ENCODE measurements at regions not wholly inside any gene's neighbourhood (a gene's known extent, or its start where the extent isn't known, plus 50 kb on each side); places are given as distances from the start of the nearest gene placed in this dataset.

DNA sequence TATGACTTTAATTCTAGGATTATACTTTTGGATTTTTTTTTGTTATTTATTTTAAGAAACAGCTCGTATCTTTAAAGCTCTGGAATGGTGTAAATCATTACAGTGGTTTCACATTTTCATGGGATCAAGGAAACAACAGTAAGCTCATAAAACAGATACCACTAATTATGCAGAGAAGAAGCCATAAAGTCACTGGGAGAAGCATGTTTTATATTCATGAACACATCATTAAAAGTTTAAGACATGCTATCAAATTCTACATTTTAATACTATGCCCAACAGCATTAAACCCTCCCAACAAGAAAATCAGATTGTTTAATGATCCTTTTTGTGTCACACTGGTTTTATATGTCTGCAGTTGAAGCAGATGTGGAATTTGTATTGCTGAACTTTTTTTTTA lies 149.9 kb downstream of the FBXO8 start:
- DNase-seq: no peak
- H3K9me3 ChIP-seq (replicated peaks; ENCODE audit: control insufficient read depth, low read depth, low read length): no peaks in the 10 kb centered on the region
- H3K36me3 ChIP-seq (ENCODE audit: control insufficient read depth, insufficient read depth, low read length): no peaks in the 10 kb centered on the region
- H3K27me3 ChIP-seq (ENCODE audit: control insufficient read depth, insufficient read depth, low read length): no peaks in the 10 kb centered on the region
- no peak overlapping the region for H3K4me3 ChIP-seq (ENCODE audit: low read length)
- WGBS (ENCODE audit: insufficient coverage): no CpG with 5 or more reads among the region's 1 CpG
- no peaks in the 10 kb centered on the region for H3K4me1 ChIP-seq (ENCODE audit: control insufficient read depth, insufficient read depth, low read length)
- no peak overlapping the region for H3K27ac ChIP-seq (ENCODE audit: low read length)

DNA sequence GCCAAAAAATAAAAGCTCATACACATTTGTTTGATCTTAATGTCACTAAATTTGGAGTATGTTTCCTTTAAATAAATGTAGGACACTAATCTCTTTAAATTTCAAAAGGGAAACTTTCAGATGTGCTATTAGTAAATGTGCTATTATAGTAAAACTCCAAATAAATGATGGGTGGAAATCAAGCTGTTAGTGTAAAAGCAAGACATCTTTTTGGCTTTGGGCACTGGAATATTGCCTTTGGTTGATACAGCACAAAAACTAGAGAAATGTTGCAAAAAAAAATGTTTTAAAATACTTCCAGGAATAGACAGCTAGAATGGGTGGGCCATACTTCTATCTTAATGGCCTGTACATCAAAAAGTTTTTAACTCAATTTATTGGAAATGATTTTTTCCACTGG lies 151.6 kb downstream of the FBXO8 start:
- H3K27ac ChIP-seq (ENCODE audit: low read length): no peak overlapping the region
- peaks cover 6% of the 10 kb centered on the region for H3K27me3 ChIP-seq (ENCODE audit: control insufficient read depth, insufficient read depth, low read length)
- no peaks in the 10 kb centered on the region for H3K4me1 ChIP-seq (ENCODE audit: control insufficient read depth, insufficient read depth, low read length)
- H3K9me3 ChIP-seq (replicated peaks; ENCODE audit: control insufficient read depth, low read depth, low read length): no peaks in the 10 kb centered on the region
- no peaks in the 10 kb centered on the region for H3K36me3 ChIP-seq (ENCODE audit: control insufficient read depth, insufficient read depth, low read length)
- H3K4me3 ChIP-seq (ENCODE audit: low read length): no peak overlapping the region
- no peak for DNase-seq

DNA sequence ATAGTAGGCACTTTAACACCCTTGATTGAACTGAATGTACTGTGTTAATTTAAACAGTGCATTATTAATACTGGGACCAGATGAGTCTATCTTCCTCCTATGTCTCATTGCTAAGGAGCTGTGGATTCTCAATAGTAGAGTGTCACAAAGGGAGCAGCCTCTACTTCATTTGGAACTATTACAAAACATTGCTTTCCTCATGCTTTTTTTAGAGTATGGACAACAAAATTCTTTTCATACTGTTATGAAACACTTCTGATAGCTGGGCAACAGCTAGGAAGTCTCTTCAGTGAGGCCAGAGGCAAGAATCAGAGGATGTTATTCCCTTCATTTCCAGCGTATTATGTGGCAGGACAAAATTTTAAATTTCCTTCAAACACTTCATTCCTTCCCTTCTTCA lies 160.8 kb downstream of the FBXO8 start:
- no peaks in the 10 kb centered on the region for H3K4me1 ChIP-seq (ENCODE audit: control insufficient read depth, insufficient read depth, low read length)
- no peaks in the 10 kb centered on the region for H3K36me3 ChIP-seq (ENCODE audit: control insufficient read depth, insufficient read depth, low read length)
- no peak overlapping the region for H3K27ac ChIP-seq (ENCODE audit: low read length)
- H3K9me3 ChIP-seq (replicated peaks; ENCODE audit: control insufficient read depth, low read depth, low read length): no peaks in the 10 kb centered on the region
- no CpG with 5 or more reads among the region's 1 CpG for WGBS (ENCODE audit: insufficient coverage)
- H3K4me3 ChIP-seq (ENCODE audit: low read length): no peak overlapping the region
- DNase-seq: no peak
- peaks cover 4% of the 10 kb centered on the region for H3K27me3 ChIP-seq (ENCODE audit: control insufficient read depth, insufficient read depth, low read length)

DNA sequence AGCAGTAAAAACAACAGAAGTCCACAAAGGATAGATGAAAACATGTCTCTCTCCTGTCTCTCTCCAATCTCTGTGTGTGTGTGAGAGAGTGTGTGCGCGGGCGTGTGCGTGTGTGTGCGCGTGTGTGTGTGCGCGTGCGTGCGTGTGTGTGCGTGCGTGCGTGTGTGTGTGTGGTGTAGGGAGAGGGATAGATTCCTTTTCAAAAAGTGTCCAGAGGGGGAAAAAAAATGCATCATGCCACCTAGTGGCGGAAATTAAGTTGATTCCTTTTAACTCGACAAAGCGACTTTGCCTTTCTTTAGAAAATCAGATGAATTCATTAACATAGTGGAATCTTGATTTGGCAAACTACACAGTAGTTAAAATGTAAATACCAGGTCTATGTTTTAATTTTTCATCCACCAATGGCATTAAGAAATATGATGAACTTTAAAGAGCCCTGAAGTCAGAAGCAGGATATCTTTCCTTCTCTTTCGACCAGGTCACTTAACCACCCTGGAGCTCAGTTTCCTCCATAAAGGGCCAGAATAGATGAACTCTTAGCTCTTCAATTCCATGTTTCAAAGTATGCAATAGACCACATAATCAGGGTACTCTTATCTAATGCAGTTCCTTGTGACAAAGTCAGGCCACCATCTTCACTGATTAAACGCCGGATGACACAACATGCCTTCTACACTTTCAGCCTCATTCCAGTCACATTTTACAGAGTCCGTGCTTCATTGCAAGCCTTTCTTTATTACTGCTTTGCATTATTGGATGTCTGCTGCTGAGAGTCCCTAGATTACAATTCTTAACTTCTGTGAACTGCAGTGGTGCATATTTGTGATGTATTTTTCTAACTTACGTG lies 162.8 kb downstream of the FBXO8 start:
- H3K27ac ChIP-seq (ENCODE audit: low read length): no peak overlapping the region
- H3K4me1 ChIP-seq (ENCODE audit: control insufficient read depth, insufficient read depth, low read length): no peaks in the 10 kb centered on the region
- H3K36me3 ChIP-seq (ENCODE audit: control insufficient read depth, insufficient read depth, low read length): no peaks in the 10 kb centered on the region
- peak; percentile 79 for DNase-seq
- H3K4me3 ChIP-seq (ENCODE audit: low read length): peak overlapping the region; percentile 30
- 87% methylated on average over 3 of the region's 21 CpGs for WGBS (ENCODE audit: insufficient coverage)
- H3K9me3 ChIP-seq (replicated peaks; ENCODE audit: control insufficient read depth, low read depth, low read length): no peaks in the 10 kb centered on the region
- H3K27me3 ChIP-seq (ENCODE audit: control insufficient read depth, insufficient read depth, low read length): no peaks in the 10 kb centered on the region

DNA sequence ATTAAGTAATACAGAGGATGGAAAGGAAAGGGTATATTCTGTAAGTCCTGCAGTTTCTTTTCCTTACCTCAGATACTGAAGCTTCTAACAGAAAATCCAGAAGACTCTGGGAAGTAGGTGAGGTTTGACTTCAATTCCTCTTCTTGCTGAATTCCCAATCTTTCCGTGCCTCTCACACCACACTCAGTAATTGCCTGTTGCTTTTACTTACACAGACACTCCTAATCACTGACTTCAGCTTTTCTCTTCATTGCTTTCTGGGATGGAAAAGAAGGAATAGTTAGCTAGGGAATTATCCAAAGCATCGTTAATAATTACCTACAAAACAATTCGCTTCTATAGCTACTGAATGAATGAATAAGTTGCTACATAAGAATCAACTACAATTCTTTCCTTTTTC lies 163.6 kb downstream of the FBXO8 start:
- DNase-seq: no peak
- no peak overlapping the region for H3K27ac ChIP-seq (ENCODE audit: low read length)
- H3K4me1 ChIP-seq (ENCODE audit: control insufficient read depth, insufficient read depth, low read length): no peaks in the 10 kb centered on the region
- no peak overlapping the region for H3K4me3 ChIP-seq (ENCODE audit: low read length)
- H3K27me3 ChIP-seq (ENCODE audit: control insufficient read depth, insufficient read depth, low read length): no peaks in the 10 kb centered on the region
- no CpG with 5 or more reads among the region's 3 CpGs for WGBS (ENCODE audit: insufficient coverage)
- H3K36me3 ChIP-seq (ENCODE audit: control insufficient read depth, insufficient read depth, low read length): no peaks in the 10 kb centered on the region
- H3K9me3 ChIP-seq (replicated peaks; ENCODE audit: control insufficient read depth, low read depth, low read length): no peaks in the 10 kb centered on the region

DNA sequence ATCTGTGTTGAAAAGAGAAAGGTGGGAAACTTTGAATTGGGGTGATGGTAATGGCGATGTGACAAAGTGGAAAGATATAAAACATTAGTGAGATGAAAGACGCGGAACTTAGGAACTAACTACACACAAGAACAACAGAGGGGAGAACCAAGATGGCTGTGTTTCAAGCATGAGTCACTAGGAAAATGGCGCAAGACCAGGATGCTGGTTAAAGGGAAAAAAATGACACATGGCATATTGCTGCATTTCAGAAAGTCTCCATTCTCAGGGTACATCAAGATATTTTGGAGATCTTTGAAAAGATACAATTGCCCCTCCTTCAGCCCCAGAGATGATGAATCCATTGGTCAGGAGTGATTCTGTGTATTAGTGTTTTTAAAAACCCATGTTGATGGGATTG lies 164.4 kb downstream of the FBXO8 start:
- no CpG with 5 or more reads among the region's 4 CpGs for WGBS (ENCODE audit: insufficient coverage)
- Histone ChIP-seq H3K27ac (ENCODE audit: low read length) (no peak overlapping the region), H3K27me3 (ENCODE audit: control insufficient read depth, insufficient read depth, low read length) (no peaks in the 10 kb centered on the region)

DNA sequence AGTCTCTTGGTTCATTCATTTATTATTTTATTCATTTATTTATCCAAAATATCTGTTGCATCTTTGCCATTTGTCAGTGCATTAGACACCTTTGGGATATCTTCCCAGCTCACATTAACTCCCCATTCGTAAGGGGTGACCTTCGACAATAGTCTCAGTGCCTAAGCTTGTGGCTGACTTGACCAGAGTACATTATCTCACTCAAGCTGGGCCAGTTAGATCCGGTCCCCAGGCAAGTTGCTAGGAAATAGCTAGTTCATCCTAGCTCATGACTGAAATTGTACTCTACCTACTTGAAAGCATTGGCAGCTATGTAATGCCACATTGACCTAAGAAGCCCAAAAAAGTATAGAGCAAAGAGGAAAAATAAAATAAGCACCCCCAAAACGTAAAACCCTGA lies 165.3 kb downstream of the FBXO8 start:
- DNase-seq: no peak
- H3K9me3 ChIP-seq (replicated peaks; ENCODE audit: control insufficient read depth, low read depth, low read length): no peaks in the 10 kb centered on the region
- no peak overlapping the region for H3K27ac ChIP-seq (ENCODE audit: low read length)
- no peaks in the 10 kb centered on the region for H3K27me3 ChIP-seq (ENCODE audit: control insufficient read depth, insufficient read depth, low read length)
- no peaks in the 10 kb centered on the region for H3K4me1 ChIP-seq (ENCODE audit: control insufficient read depth, insufficient read depth, low read length)
- H3K36me3 ChIP-seq (ENCODE audit: control insufficient read depth, insufficient read depth, low read length): no peaks in the 10 kb centered on the region
- WGBS (ENCODE audit: insufficient coverage): 73% methylated on average over 2 of the region's 4 CpGs
- H3K4me3 ChIP-seq (ENCODE audit: low read length): no peak overlapping the region

More for the DNA sequence above, 164.4 kb downstream of the FBXO8 start:
- no peaks in the 10 kb centered on the region for H3K36me3 ChIP-seq (ENCODE audit: control insufficient read depth, insufficient read depth, low read length)
- H3K4me1 ChIP-seq (ENCODE audit: control insufficient read depth, insufficient read depth, low read length): no peaks in the 10 kb centered on the region
- H3K4me3 ChIP-seq (ENCODE audit: low read length): no peak overlapping the region
- DNase-seq: no peak
- no peaks in the 10 kb centered on the region for H3K9me3 ChIP-seq (replicated peaks; ENCODE audit: control insufficient read depth, low read depth, low read length)

DNA sequence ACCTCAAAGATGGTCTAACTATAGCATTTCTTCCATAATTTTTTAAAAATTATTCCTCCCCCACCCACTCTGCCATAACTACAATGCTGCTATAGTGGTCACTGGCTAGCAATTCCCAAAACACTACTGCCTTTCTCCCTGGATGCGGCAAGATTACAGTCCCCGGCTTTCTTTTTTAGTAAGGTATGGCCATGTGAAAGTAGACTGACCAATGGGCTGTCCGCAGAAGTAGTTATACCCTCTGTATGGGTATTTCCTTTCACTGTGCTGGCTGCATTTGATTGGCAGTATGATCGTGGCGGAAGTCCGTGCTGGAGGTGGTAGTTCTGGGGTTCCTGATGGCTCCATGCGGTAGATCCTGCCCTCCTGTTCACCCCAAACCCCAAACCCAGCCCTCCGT lies 166.0 kb downstream of the FBXO8 start:
- Histone ChIP-seq H3K9me3 (replicated peaks; ENCODE audit: control insufficient read depth, low read depth, low read length) (no peaks in the 10 kb centered on the region), H3K27ac (ENCODE audit: low read length) (no peak overlapping the region), H3K27me3 (ENCODE audit: control insufficient read depth, insufficient read depth, low read length) (no peaks in the 10 kb centered on the region), H3K4me1 (ENCODE audit: control insufficient read depth, insufficient read depth, low read length) (no peaks in the 10 kb centered on the region), H3K36me3 (ENCODE audit: control insufficient read depth, insufficient read depth, low read length) (no peaks in the 10 kb centered on the region), H3K4me3 (ENCODE audit: low read length) (no peak overlapping the region)
- no CpG with 5 or more reads among the region's 8 CpGs for WGBS (ENCODE audit: insufficient coverage)
- no peak for DNase-seq

DNA sequence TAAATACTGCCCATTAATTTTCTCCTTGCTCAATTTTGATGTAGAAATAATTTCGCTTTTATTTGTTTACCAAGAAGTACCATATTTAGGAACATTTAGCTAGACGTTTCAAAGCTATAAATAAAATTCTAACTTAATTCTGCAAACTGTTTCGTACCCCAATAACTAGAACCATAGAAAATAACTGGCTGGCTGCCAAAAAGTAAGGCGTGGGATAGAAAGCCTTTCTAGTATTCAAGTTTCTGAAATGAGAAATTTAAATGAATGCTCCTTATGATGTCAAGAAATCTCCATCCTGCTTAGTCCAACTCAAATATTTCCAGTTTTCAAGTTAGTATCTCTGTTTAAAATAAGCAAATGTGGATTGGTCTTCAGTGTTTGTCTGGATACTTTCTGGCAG lies 167.4 kb downstream of the FBXO8 start:
- no peak overlapping the region for H3K27ac ChIP-seq (ENCODE audit: low read length)
- H3K36me3 ChIP-seq (ENCODE audit: control insufficient read depth, insufficient read depth, low read length): no peaks in the 10 kb centered on the region
- H3K4me1 ChIP-seq (ENCODE audit: control insufficient read depth, insufficient read depth, low read length): no peaks in the 10 kb centered on the region
- no CpG with 5 or more reads among the region's 4 CpGs for WGBS (ENCODE audit: insufficient coverage)
- H3K27me3 ChIP-seq (ENCODE audit: control insufficient read depth, insufficient read depth, low read length): no peaks in the 10 kb centered on the region
- no peak for DNase-seq
- H3K4me3 ChIP-seq (ENCODE audit: low read length): no peak overlapping the region
- no peaks in the 10 kb centered on the region for H3K9me3 ChIP-seq (replicated peaks; ENCODE audit: control insufficient read depth, low read depth, low read length)

DNA sequence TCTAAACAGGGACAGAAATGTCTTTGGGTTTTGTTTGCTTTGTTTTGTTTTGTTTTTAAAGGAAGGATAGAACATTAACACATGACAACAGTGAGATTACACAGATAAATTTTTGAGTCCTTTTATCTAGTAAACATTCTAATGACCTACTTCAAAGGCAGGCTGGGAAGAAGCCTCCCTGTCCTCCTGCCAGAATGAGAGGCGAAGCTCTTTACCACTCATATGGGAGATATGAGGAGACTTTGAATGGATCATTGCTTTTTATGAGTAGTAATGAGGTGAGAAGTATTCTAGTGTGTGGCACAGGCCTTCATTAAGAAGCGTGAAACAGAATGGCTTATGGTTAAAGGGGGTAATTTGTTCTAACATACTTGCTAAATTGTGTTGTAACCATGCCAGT lies 172.0 kb downstream of the FBXO8 start:
- WGBS (ENCODE audit: insufficient coverage): no CpG with 5 or more reads among the region's 2 CpGs
- no peak overlapping the region for H3K4me3 ChIP-seq (ENCODE audit: low read length)
- no peak for DNase-seq
- H3K4me1 ChIP-seq (ENCODE audit: control insufficient read depth, insufficient read depth, low read length): no peaks in the 10 kb centered on the region
- H3K9me3 ChIP-seq (replicated peaks; ENCODE audit: control insufficient read depth, low read depth, low read length): no peaks in the 10 kb centered on the region
- peaks cover 2% of the 10 kb centered on the region for H3K27me3 ChIP-seq (ENCODE audit: control insufficient read depth, insufficient read depth, low read length)
- no peaks in the 10 kb centered on the region for H3K36me3 ChIP-seq (ENCODE audit: control insufficient read depth, insufficient read depth, low read length)
- H3K27ac ChIP-seq (ENCODE audit: low read length): no peak overlapping the region

DNA sequence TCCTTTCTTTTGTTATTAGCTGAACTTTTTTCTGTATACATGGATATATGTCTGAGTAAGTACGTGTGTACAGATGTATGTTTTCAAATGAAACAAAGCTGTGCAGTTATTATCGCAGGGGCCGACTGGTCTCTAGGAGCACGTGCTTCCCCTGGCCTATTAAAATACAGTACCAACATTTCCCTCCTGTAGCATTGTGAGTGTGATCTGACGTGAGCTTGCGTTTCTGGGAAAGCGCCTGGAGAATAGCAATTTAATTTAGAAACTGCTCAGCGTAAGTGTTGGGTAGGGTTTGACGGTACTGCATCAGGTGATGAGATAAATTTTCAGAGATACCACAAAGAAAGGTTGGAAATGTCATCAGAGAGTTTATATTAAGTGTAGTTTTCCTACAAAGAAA lies 173.3 kb downstream of the FBXO8 start:
- no peaks in the 10 kb centered on the region for H3K9me3 ChIP-seq (replicated peaks; ENCODE audit: control insufficient read depth, low read depth, low read length)
- H3K36me3 ChIP-seq (ENCODE audit: control insufficient read depth, insufficient read depth, low read length): no peaks in the 10 kb centered on the region
- DNase-seq: no peak
- H3K4me3 ChIP-seq (ENCODE audit: low read length): no peak overlapping the region
- WGBS (ENCODE audit: insufficient coverage): 50% methylated on average over 2 of the region's 9 CpGs
- no peaks in the 10 kb centered on the region for H3K4me1 ChIP-seq (ENCODE audit: control insufficient read depth, insufficient read depth, low read length)
- peaks cover 2% of the 10 kb centered on the region for H3K27me3 ChIP-seq (ENCODE audit: control insufficient read depth, insufficient read depth, low read length)
- no peak overlapping the region for H3K27ac ChIP-seq (ENCODE audit: low read length)

Data from muscle of leg (tissue), 3 donors.